Endothelial cell of umbilical vein (primary cell): ENCODE measurements at regions not wholly inside any gene's neighbourhood (a gene's known extent, or its start where the extent isn't known, plus 50 kb on each side); places are given as distances from the start of the nearest gene placed in this dataset.

Experiments
- BruUV-seq: library from RNA; stranded (reverse); fragments of 400-500 nt; replicated peaks from 2 replicates; lab custom pipeline; 2021; lab: Mats Ljungman, UMichigan
- CTCF ChIA-PET: fragments of 300-600, 350-600 bp; sonication (Branson Sonifier 250); formaldehyde crosslinking; loops from one replicate; lab custom pipeline; 2021; ENCODE audit warnings: antibody characterized with exemption, inconsistent platforms; lab: Charles Lee
- POLR2A ChIA-PET: fragments of 300-600, 350-600 bp; sonication (Branson Sonifier 250); formaldehyde crosslinking; loops from one replicate; lab custom pipeline; 2021; ENCODE audit warnings: antibody characterized with exemption, inconsistent platforms; lab: Charles Lee
- DNase-seq: peaks from one replicate; pipeline ENCODE4 v3.0.0-alpha.2; 2011; ENCODE audit warnings: low read depth, low spot score
- FAIRE-seq: peaks from 2 replicates; lab custom pipeline; 2011; peaks lifted over from hg19 to GRCh38; lab: Jason Lieb, UNC
- H2AFZ ChIP-seq: 2 replicates; pipeline ENCODE4 v1.6.0; 2012; ENCODE audit warnings: low read depth, low read length, control low read depth, inconsistent platforms
- H3K27ac ChIP-seq: 2 replicates; pipeline ENCODE4 v1.5.1; 2011; ENCODE audit warnings: low read depth, mild to moderate bottlenecking, control low read depth, low read length, moderate library complexity; ENCODE audit not compliant: insufficient read depth
- H3K27me3 ChIP-seq, 2 experiments: 2 replicates each; pipeline versions ENCODE4 v1.6.0 to v1.6.1; 2011; ENCODE audit warnings: low read length in 2 of 2, mixed read lengths in 1 of 2; ENCODE audit not compliant: control insufficient read depth in 2 of 2, insufficient read depth in 2 of 2
- H3K36me3 ChIP-seq, 2 experiments: 2 replicates in 1 of 2; 3 replicates in 1 of 2; pipeline ENCODE4 v1.5.1; 2011; ENCODE audit warnings: low read length in 2 of 2, mild to moderate bottlenecking in 1 of 2, moderate library complexity in 1 of 2; ENCODE audit not compliant: control insufficient read depth in 2 of 2, insufficient read depth in 2 of 2; ENCODE audit errors: extremely low read depth in 1 of 2
- H3K4me1 ChIP-seq: 3 replicates; pipeline ENCODE4 v1.5.1; 2011; ENCODE audit warnings: mild to moderate bottlenecking, low read length; ENCODE audit not compliant: control insufficient read depth, insufficient read depth; ENCODE audit errors: extremely low read depth
- H3K4me2 ChIP-seq: 2 replicates; pipeline ENCODE4 v1.6.1; 2011; ENCODE audit warnings: low read length, control low read depth, mixed read lengths; ENCODE audit not compliant: insufficient read depth
- H3K4me3 ChIP-seq, 3 experiments: fragments of 200-600 bp in 1 of 3; sonication (generic), shearing (Covaris generic) in 1 of 3; replicated peaks in 1 of 3; 2 replicates each; pipeline ENCODE4 v1.5.1; 2011 to 2016; ENCODE audit warnings: control low read depth in 3 of 3, low read length in 3 of 3, mild to moderate bottlenecking in 2 of 3, inconsistent platforms in 1 of 3, low read depth in 1 of 3, moderate library complexity in 1 of 3; ENCODE audit not compliant: insufficient read depth in 1 of 3
- H3K79me2 ChIP-seq: 2 replicates; pipeline ENCODE4 v1.6.0; 2012; ENCODE audit warnings: low read length, inconsistent platforms; ENCODE audit not compliant: control insufficient read depth, insufficient read depth
- H3K9ac ChIP-seq: replicated peaks from 2 replicates; pipeline ENCODE3; 2011; ENCODE audit warnings: low read length, control low read depth; ENCODE audit not compliant: insufficient read depth; ENCODE audit errors: extremely low read depth
- H3K9me1 ChIP-seq: replicated peaks from 3 replicates; pipeline ENCODE4 v1.6.0; 2011; ENCODE audit warnings: mild to moderate bottlenecking, low read length; ENCODE audit not compliant: control insufficient read depth, insufficient read depth; ENCODE audit errors: extremely low read depth
- H3K9me3 ChIP-seq: replicated peaks from 2 replicates; pipeline ENCODE4 v1.5.1; 2012; ENCODE audit warnings: low read length, inconsistent platforms; ENCODE audit not compliant: control insufficient read depth, insufficient read depth
- H4K20me1 ChIP-seq: replicated peaks from 2 replicates; pipeline ENCODE3; 2011; ENCODE audit warnings: mild to moderate bottlenecking, low read length; ENCODE audit not compliant: control insufficient read depth, insufficient read depth; ENCODE audit errors: extremely low read depth
- CTCF ChIP-seq, 2 donors: IDR thresholded peaks; 1 replicate in 1 of 2; 2 replicates in 1 of 2; pipeline ENCODE4 v1.5.1; 2011; ENCODE audit warnings: low read length in 2 of 2, mild to moderate bottlenecking in 2 of 2, moderate library complexity in 2 of 2, control low read depth in 1 of 2, inconsistent platforms in 1 of 2, low read depth in 1 of 2; ENCODE audit not compliant: insufficient read depth in 1 of 2; ENCODE audit errors: extremely low read depth in 1 of 2
- EZH2 ChIP-seq: IDR thresholded peaks from 2 replicates; pipeline ENCODE4 v1.6.1; 2012; ENCODE audit warnings: borderline replicate concordance, low read depth, mild to moderate bottlenecking, moderate library complexity, low read length, inconsistent platforms; ENCODE audit not compliant: severe bottlenecking
- FOS ChIP-seq: IDR thresholded peaks from 2 replicates; pipeline ENCODE4 v1.6.1; 2011; ENCODE audit warnings: mild to moderate bottlenecking, low read length, moderate library complexity, borderline replicate concordance; ENCODE audit not compliant: insufficient read depth
- GATA2 ChIP-seq: IDR thresholded peaks from 2 replicates; pipeline ENCODE4 v1.7.0; 2011; ENCODE audit warnings: low read depth, mild to moderate bottlenecking, moderate library complexity, mixed read lengths, low read length; ENCODE audit not compliant: insufficient read length, insufficient read depth
- JUN ChIP-seq: IDR thresholded peaks from 2 replicates; pipeline ENCODE4 v1.6.1; 2011; ENCODE audit warnings: borderline replicate concordance, low read depth; ENCODE audit not compliant: insufficient read length, insufficient read depth
- MAX ChIP-seq: IDR thresholded peaks from 2 replicates; pipeline ENCODE4 v1.6.1; 2011; ENCODE audit not compliant: insufficient read depth, insufficient read length
- MYC ChIP-seq: IDR thresholded peaks from one replicate; pipeline ENCODE4 v1.6.1; 2011; ENCODE audit warnings: mild to moderate bottlenecking, low read depth, low read length
- POLR2A ChIP-seq: IDR thresholded peaks from 2 replicates; pipeline ENCODE4 v1.6.1; 2012; ENCODE audit warnings: low read depth, mild to moderate bottlenecking, control low read depth, low read length
- POLR2AphosphoS5 ChIP-seq: IDR thresholded peaks from 2 replicates; pipeline ENCODE4 v1.6.1; 2012; ENCODE audit warnings: low read depth, mild to moderate bottlenecking, control low read depth, low read length, moderate library complexity; ENCODE audit not compliant: insufficient read depth
- dilution Hi-C: fragments of 300-500 bp; cut with MboI; formaldehyde crosslinking; loops from one replicate; pipeline ENCODE4 v1.15.0; 2019; ENCODE audit warnings: low sequenced_read_pairs; ENCODE audit not compliant: extremely low pct_ligation_motif_present
- intact Hi-C: fragments of 100-400 bp; cut with micrococcal nuclease; formaldehyde crosslinking; loops from one replicate; pipeline ENCODE4 v1.10.0; 2022

- dilution Hi-C loops: no loop called here
- ChIA-PET CTCF (no interaction called here), POLR2A (no interaction called here)
Measured at GRCh38 chr2:123917241-123917640, 107.8 kb upstream of the CNTNAP5 start.

More at GRCh38 chr2:123917241-123917640, 107.8 kb upstream of the CNTNAP5 start:
- Histone ChIP-seq H3K27me3 (no peaks in the 10 kb centered on the region), H3K4me2 (no peak overlapping the region), H3K4me3 (no peak overlapping the region), H3K9ac (no peak overlapping the region), H2AFZ (no peak overlapping the region), H3K9me3 (peaks cover 9% of the 10 kb centered on the region), H3K4me1 (no peaks in the 10 kb centered on the region), H3K79me2 (no peaks in the 10 kb centered on the region), H4K20me1 (no peaks in the 10 kb centered on the region), H3K27ac (no peak overlapping the region), H3K9me1 (no peaks in the 10 kb centered on the region), H3K36me3 (no peaks in the 10 kb centered on the region)
- BruUV-seq: no TSS peak
- intact Hi-C loops: no loop called here
- DNase-seq (no peak), FAIRE-seq (no peak)
- TF ChIP-seq FOS: no peak
- TF ChIP-seq CTCF (IDR thresholded peaks at IDR 0.05; ENCODE audit: extremely low read depth in 1 of 2, insufficient read depth in 1 of 2, low read depth in 1 of 2, low read length in 2 of 2): no peak
- no peak for TF ChIP-seq MYC
- no peak for TF ChIP-seq MAX
- no peak for TF ChIP-seq EZH2
- no peak for TF ChIP-seq POLR2AphosphoS5
- TF ChIP-seq JUN: no peak
- TF ChIP-seq GATA2: no peak
- no peak for TF ChIP-seq POLR2A
